Endodermal cell (in vitro differentiated cells): ENCODE measurements at regions not wholly inside any gene's neighbourhood (a gene's known extent, or its start where the extent isn't known, plus 50 kb on each side); places are given as distances from the start of the nearest gene placed in this dataset.

Source experiments
- DNase-seq: peaks from one replicate; pipeline ENCODE4 v3.0.0-alpha.2; 2017
- H3K27ac ChIP-seq: 2 replicates; pipeline ENCODE4 v1.5.1; 2013; ENCODE audit warnings: mild to moderate bottlenecking, low read depth, low read length, moderate library complexity
- H3K27me3 ChIP-seq: 2 replicates; pipeline ENCODE4 v1.6.1; 2013; ENCODE audit warnings: mild to moderate bottlenecking, low read length, moderate library complexity; ENCODE audit not compliant: insufficient read depth, control insufficient read depth, poor library complexity, severe bottlenecking
- H3K36me3 ChIP-seq: 2 replicates; pipeline ENCODE4 v1.7.0; 2013; ENCODE audit warnings: mild to moderate bottlenecking, low read length, moderate library complexity; ENCODE audit not compliant: control insufficient read depth, insufficient read depth
- H3K4me1 ChIP-seq: one replicate; pipeline ENCODE4 v1.7.0; 2013; ENCODE audit warnings: low read length; ENCODE audit not compliant: control insufficient read depth, insufficient read depth
- H3K4me3 ChIP-seq: 2 replicates; pipeline ENCODE4 v1.5.1; 2013; ENCODE audit warnings: mild to moderate bottlenecking, low read length, moderate library complexity
- H3K9ac ChIP-seq: 2 replicates; pipeline ENCODE4 v1.6.1; 2013; ENCODE audit warnings: mild to moderate bottlenecking, low read length, moderate library complexity; ENCODE audit not compliant: poor library complexity, severe bottlenecking; ENCODE audit errors: extremely low read depth
- H3K9me3 ChIP-seq: 2 replicates; pipeline ENCODE4 v1.6.1; 2013; ENCODE audit warnings: mild to moderate bottlenecking, low read length, moderate library complexity; ENCODE audit not compliant: control insufficient read depth
- H3K27ac Mint-ChIP-seq: 2 replicates; pipeline ENCODE4 v1.8.0; 2020; ENCODE audit warnings: mixed read lengths
- H3K27me3 Mint-ChIP-seq: 2 replicates; pipeline ENCODE4 v1.8.0; 2021; ENCODE audit warnings: mild to moderate bottlenecking, mixed read lengths; ENCODE audit not compliant: insufficient read depth
- H3K36me3 Mint-ChIP-seq: 2 replicates; pipeline ENCODE4 v1.8.0; 2020; ENCODE audit warnings: low read depth, mixed read lengths
- H3K4me1 Mint-ChIP-seq: 2 replicates; pipeline ENCODE4 v1.8.0; 2020; ENCODE audit warnings: mixed read lengths
- H3K4me3 Mint-ChIP-seq: 2 replicates; pipeline ENCODE4 v1.8.0; 2020; ENCODE audit warnings: mild to moderate bottlenecking, moderate library complexity, mixed read lengths
- H3K9me3 Mint-ChIP-seq: 2 replicates; pipeline ENCODE4 v1.8.0; 2020; ENCODE audit warnings: mild to moderate bottlenecking, mixed read lengths
- WGBS, 2 experiments: methylation state at CpG; one replicate each; pipeline versions ENCODE4 v1.1.5 to v1.1.7; 2013; ENCODE audit warnings: missing lambda C conversion rate in 2 of 2, mixed read lengths in 1 of 2; ENCODE audit not compliant: insufficient coverage in 1 of 2, insufficient read length in 1 of 2; 5-methylcytosine and 5-hydroxymethylcytosine counted together
- TF ChIP-seq, protein P1 (sequence below): fragments of 200-600 bp; sonication (generic); conservative IDR thresholded peaks from 2 replicates; pipeline ENCODE4 v1.5.0; 2021; ENCODE audit warnings: antibody characterized with exemption, mild to moderate bottlenecking

DNA sequence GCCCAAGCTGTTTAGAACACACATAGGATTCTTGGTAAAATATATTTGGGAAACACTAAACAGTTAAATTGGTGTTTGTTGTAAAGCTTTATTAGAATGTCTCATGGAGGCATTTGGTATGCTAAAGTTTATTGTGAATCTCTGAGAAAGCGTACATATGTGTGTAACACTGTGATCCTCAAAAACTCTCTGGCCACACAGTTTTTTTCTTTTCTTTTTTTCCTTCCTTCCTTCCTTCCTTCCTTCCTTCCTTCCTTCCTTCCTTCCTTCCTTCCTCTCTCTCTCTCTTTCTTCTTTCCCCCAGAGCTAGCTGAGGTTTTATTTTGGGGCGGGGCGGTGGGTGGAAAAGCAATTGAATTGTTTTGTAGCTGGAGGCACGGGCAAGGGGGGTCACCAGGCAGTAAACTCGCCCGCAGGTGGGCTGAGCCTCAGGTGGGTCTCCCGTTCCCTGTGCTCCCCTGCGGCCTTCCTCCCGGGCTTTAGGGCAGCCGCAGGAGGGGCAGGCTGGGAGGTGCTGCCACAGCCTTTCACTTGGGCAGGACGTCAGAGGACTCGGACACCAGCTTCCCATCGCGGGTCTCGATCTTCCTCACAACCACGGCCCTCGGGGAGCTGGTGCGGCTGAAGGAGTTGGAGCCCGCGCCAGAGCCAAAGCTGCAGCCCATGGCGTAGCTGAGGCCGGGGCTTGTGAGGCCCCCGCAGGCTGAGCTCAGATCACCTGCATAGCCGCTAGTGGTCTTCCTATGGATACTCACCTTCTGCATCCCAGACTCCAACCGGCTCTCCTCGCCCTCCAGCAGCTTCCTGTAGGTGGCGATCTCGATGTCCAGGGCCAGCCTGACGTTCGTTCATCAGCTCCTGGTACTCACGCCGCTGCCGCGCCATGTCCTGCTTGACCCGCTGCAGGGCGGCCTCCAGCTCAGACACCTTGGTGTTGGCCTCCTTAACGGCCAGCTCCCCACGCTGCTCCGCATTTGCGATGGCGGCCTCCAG lies 459.0 kb downstream of the GATA3 start:
- H3K36me3 ChIP-seq: no peaks in the 10 kb centered on the region
- H3K4me1 ChIP-seq: no peaks in the 10 kb centered on the region
- no peak overlapping the region for H3K9ac ChIP-seq
- TF ChIP-seq, protein P1, sequence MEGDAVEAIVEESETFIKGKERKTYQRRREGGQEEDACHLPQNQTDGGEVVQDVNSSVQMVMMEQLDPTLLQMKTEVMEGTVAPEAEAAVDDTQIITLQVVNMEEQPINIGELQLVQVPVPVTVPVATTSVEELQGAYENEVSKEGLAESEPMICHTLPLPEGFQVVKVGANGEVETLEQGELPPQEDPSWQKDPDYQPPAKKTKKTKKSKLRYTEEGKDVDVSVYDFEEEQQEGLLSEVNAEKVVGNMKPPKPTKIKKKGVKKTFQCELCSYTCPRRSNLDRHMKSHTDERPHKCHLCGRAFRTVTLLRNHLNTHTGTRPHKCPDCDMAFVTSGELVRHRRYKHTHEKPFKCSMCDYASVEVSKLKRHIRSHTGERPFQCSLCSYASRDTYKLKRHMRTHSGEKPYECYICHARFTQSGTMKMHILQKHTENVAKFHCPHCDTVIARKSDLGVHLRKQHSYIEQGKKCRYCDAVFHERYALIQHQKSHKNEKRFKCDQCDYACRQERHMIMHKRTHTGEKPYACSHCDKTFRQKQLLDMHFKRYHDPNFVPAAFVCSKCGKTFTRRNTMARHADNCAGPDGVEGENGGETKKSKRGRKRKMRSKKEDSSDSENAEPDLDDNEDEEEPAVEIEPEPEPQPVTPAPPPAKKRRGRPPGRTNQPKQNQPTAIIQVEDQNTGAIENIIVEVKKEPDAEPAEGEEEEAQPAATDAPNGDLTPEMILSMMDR: peak; percentile 73
- H3K9me3 ChIP-seq: no peaks in the 10 kb centered on the region
- no peak overlapping the region for H3K27ac ChIP-seq
- no peaks in the 10 kb centered on the region for H3K9me3 Mint-ChIP-seq
- no peak overlapping the region for H3K27ac Mint-ChIP-seq
- H3K27me3 Mint-ChIP-seq: peaks cover 9% of the 10 kb centered on the region
- peaks cover 19% of the 10 kb centered on the region for H3K4me1 Mint-ChIP-seq
- DNase-seq: peak; percentile 92
- H3K27me3 ChIP-seq: no peaks in the 10 kb centered on the region
- H3K36me3 Mint-ChIP-seq: no peaks in the 10 kb centered on the region
- WGBS, 2 experiments: 82 to 90% methylated on average over 10 to 41 of the region's 41 CpGs
- no peak overlapping the region for H3K4me3 Mint-ChIP-seq
- H3K4me3 ChIP-seq: no peak overlapping the region

DNA sequence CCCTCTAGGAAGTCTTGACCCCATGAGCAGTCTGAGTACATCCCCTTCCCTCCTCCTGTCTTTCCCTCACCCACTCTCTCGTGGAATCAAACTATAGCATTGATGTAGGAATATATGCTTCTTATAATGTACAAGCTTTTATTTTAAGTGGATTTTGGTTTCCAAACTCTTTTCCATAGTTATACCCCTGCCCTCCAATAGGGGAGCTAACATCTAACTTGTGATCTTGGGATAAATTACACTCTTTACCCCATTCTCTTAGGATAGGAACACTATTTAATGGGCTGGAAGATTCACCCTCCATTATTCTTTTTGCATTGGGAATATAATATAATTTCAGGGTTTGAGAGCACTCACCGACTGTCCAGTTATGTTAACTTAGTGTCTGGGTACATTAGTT lies 465.9 kb downstream of the GATA3 start:
- Mint-ChIP-seq H3K9me3 (peaks cover 3% of the 10 kb centered on the region), H3K36me3 (no peaks in the 10 kb centered on the region), H3K27me3 (peaks cover 3% of the 10 kb centered on the region), H3K27ac (no peak overlapping the region), H3K4me3 (no peak overlapping the region), H3K4me1 (peaks cover 15% of the 10 kb centered on the region)
- no peak overlapping the region for H3K27ac ChIP-seq
- no peaks in the 10 kb centered on the region for H3K9me3 ChIP-seq
- no peak overlapping the region for H3K9ac ChIP-seq
- H3K4me3 ChIP-seq: no peak overlapping the region
- no peaks in the 10 kb centered on the region for H3K4me1 ChIP-seq
- H3K27me3 ChIP-seq: no peaks in the 10 kb centered on the region
- TF ChIP-seq, protein P1: peak; percentile 74
- H3K36me3 ChIP-seq: no peaks in the 10 kb centered on the region
- no peak for DNase-seq
- WGBS, 2 experiments: 85% methylated on average over 1 of the region's 2 CpGs; no CpG with 5 or more reads in 1 of the 2 experiments

DNA sequence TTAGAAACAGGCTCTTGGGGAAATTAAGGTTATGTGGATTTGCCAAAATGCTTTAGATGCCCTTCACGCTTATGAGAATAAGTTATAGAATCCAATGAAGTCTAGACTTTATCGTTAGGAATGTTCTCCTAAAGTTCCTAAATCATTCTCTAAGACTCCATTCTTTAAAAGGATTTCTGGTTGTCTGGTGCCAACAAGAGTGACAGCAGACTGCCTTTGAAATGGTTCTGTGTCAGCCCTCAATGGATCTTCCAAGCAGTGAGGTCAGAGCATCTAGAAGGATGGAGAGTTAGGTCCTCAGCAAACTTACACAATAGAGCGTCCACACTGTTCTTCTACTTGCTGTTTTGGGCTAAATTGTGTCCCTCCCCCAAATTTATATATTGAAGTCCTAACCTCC lies 473.3 kb downstream of the GATA3 start:
- Histone ChIP-seq H3K4me3 (no peak overlapping the region), H3K36me3 (no peaks in the 10 kb centered on the region), H3K9ac (no peak overlapping the region), H3K9me3 (no peaks in the 10 kb centered on the region), H3K27ac (no peak overlapping the region), H3K4me1 (no peaks in the 10 kb centered on the region), H3K27me3 (no peaks in the 10 kb centered on the region)
- DNase-seq: no peak
- TF ChIP-seq, protein P1: no peak
- H3K36me3 Mint-ChIP-seq: no peaks in the 10 kb centered on the region
- peaks cover 1% of the 10 kb centered on the region for H3K27me3 Mint-ChIP-seq
- 95 to 100% methylated on average over 1 to 3 of the region's 3 CpGs for WGBS, 2 experiments
- no peaks in the 10 kb centered on the region for H3K9me3 Mint-ChIP-seq
- no peak overlapping the region for H3K27ac Mint-ChIP-seq
- H3K4me1 Mint-ChIP-seq: no peaks in the 10 kb centered on the region
- H3K4me3 Mint-ChIP-seq: no peak overlapping the region
